ENCODE measurements at regions not wholly inside any gene's neighbourhood (a gene's known extent, or its start where the extent isn't known, plus 50 kb on each side); places are given as distances from the start of the nearest gene placed in this dataset.
"Not testable (repeated sequence)": the region's sequence is repeated elsewhere in the genome, so short reads cannot be mapped to it uniquely, and the experiment has no call there.

DNA sequence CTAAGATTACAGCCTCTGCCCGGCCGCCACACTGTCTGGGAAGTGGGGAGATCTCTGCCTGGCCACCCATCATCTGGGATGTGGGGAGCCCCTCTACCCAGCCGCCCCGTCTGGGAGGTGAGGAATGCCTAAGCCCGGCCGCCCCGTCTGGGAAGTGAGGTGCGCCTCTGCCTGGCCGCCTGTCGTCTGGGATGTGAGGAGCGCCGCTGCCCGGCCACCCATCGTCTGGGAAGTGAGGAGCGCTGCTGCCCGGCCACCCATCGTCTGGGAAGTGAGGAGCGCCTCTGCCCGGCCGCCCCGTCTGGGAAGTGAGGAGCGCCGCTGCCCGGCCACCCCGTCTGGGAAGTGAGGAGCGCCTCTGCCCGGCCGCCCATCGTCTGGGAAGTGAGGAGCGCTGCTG is 135.9 kb upstream of the PROKR2 start:
- not testable (repeated sequence) for DNase-seq

DNA sequence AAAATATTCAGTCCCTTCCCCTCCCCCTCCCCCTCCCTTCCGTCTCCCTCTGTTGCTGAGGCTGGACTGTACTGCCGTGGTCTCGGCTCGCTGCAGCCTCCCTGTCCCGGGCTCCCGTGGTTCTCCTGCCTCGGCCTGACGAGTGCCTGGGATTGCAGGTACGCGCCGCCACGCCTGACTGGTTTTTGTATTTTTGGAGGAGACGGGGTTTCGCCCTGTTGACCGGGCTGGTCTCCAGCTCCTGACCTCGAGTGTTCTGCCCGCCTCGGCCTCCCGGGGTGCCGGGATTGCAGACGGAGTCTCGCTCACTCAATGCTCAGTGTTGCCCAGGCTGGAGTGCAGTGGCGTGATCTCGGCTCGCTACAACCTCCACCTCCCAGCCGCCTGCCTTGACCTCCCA is 135.5 kb upstream of the PROKR2 start:
- not testable (repeated sequence) for DNase-seq

DNA sequence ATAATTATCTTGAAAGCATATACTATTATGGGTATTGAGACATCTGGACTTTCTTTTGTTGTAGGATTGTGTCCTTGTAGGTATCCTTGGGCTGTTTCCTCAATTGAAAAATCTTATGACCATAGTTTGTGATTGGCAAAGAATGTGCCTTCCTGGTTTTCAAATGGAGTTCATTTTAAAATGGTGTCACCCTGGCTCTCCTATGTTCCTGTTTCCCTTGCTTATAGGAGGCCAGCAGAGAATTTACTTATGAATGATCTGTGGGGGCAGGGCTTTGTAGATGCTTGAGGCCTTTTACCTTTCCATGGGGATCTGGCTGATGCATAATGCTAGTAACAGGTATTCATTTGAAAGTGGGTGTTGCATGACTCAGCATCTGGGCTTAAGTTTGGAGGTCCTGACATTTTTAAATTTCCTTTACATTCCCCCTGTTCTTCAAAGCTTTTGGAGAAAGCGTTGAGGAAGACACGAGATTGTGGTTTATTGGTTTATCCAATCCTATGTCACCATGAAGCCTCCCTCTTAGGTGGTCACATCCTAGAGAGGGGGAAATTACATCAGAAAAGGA is 135.0 kb upstream of the PROKR2 start:
- no peak for DNase-seq

DNA sequence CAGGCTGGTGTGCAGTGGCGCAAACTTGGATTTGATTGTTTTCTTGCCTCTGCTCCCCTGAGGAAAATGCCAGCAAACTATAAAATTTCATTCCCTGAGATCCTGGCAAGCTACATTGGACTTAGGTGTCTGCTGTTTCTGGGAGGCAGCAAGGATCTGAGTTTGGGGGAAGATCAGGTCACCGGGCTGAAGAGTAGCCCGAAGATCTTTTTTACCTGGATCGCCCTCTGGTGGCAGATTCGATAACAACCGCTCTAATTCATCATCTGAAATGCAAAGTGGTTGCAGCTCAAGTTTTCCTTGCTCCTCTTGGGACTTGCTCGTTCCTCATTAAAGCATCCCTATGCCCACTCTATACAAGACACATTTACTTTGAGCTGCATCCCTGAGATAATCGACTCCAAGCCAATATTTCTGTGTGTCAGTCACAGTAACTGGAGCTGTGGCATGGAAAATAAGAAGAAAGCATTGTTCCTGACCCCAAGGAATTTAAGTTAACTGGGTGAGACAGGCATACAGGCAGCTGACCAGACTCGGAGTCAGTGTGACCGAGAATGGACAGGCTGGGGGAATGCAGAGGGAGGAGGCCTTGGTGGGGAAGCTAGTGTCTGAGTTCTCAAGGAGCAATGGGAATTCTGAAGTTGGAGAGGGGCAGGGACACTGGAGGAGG is 131.8 kb upstream of the PROKR2 start:
- DNase-seq = peak; percentile 47

DNA sequence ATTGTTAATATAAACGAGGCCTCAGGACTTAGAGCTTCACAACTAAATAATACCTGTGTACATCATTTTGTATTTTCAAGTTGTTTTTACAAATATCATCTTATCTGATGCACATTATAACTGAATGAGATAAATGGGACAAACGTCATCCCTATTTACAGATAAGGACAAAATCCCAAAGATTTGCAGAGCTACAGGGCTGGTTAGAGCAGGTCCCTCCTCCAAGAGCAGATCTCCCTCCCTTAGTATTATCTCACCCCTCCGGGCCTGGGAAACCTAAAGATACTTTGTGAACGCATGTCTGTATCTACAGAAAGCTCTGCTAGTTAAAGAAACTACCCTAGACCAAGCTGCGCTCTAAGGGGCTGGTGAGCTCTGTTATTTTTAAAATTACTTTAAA is 130.4 kb upstream of the PROKR2 start:
- no peak for DNase-seq

DNA sequence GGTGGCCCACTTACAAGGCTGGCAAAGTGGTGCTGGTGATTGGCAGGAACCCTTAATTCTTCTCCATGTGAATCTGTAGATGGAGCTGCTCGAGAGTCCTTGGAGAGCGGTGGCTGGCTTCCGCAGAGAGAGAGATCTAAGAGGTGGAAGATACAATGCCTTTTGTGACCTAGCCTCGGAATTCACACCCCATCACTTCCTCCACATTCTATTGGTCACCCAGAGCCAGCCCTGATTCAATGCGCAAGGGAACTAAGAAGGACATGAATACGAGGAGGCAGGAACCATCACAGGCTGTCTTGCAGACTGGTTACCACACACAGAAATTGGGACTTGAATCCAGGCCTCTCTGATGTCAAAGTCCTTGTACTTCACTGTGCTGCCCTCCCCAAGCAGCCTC is 128.9 kb upstream of the PROKR2 start:
- no peak for DNase-seq

DNA sequence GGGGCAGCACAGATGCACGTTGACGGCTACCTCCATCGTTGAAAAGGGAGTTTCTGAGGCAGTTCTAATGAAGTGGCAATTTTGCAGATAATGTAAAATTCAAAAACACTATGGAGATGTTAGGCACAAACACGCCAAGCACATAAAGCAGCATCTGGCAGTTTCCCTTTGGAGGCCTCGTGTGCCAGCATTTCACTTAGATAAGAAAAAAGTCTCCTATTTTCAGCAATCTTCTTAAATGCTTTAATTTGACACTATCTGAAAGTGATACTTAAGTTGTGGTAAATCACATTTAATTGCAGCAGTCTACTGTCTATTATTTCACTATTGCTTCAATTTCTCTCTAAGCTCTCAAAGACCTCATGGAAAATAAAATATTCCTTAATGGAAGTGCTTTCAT is 125.3 kb upstream of the PROKR2 start:
- no peak for DNase-seq

DNA sequence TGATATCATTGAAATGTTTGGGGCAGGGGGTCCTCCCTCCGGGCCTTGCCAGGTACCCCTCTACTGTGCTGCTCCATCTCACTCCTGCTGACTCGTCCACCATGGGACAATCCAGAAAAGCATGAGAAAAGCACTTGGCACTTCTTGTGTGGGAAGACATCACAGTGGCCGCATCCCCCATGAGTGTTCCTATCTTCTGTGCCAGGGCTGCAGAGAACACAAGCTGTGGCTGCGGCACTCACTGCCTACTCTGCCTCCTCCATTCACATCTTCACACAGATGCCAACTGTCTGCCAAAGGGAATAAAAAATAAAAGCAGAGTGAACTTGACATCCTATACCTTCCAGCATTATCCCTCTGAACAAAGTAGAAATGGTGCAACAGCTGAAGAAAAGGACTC is 117.4 kb upstream of the PROKR2 start:
- no peak for DNase-seq

DNA sequence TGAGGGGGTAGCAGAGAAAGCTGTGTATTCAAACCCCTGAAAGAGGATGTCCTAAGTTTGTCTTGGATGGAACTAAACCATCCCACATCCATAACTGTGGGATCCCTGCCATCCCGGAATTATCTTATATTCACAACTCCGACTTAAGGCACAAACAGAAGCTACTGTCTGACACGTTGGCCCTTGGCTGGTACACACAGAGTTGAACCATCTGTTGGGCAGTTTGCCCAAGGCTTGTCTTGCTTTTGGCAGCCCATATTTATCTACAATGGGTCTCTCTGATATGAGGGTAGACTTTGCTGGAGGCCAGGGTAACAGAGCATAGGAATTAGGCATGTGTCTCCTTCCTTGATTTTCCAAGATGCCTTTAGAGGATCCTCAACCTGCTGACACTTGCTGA is 116.6 kb upstream of the PROKR2 start:
- DNase-seq = no peak

DNA sequence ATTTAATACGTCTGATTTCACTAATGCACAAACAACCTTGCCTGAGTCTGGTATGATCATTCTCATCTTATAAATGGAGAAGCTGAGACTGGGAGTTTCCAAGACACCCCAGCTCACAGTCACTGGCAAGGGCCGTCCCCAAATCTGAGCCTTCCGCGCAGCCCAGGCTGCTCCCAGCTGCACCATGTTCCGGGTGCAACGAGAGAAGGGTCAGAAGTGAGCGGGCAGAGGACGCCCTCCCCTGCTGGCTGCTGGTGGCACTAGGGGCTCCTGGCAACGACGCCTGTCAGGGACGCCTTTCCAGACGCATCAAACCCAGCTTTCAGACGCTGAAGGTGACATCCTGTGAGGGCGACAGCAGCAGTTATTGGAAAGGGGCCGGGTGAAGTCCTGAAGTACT is 115.3 kb upstream of the PROKR2 start:
- no peak for DNase-seq

DNA sequence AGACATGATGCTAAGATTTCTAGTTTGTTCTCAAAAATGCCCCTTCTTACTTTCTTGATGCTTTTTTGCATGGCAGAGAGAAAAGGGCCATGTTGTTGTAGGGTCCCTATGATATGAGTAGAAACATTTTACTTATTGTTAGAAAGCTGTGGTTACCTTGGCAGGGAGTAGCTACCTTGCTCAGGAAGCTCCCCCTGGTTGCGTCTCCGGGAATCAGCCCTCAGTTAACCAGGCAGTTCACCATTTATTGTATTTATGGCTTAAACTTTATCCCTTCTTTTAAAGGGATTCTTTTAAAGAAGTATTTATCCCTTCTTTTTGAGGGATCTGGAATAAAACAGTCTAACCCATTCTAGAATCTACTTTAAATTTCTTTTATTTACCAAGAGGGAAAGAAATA is 113.9 kb upstream of the PROKR2 start:
- DNase-seq = no peak

DNA sequence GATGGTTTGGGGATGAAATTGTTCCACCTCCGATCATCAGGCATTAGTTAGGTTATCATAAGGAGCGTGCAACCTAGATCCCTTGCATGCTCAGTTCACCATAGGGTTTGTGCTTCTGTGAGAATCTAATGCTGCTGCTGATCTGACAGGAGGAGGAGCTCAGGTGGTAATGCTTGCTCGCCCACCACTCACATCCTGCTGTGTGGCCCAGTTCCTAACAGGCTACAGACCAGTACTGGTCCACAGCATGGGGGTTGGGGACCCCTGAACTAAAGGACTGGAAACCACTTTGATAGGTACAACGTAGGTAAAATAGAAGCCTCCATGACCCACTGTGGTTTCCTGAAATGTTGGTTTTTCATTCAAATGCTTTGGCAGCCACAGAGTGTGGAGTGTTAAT is 109.3 kb upstream of the PROKR2 start:
- DNase-seq = no peak

DNA sequence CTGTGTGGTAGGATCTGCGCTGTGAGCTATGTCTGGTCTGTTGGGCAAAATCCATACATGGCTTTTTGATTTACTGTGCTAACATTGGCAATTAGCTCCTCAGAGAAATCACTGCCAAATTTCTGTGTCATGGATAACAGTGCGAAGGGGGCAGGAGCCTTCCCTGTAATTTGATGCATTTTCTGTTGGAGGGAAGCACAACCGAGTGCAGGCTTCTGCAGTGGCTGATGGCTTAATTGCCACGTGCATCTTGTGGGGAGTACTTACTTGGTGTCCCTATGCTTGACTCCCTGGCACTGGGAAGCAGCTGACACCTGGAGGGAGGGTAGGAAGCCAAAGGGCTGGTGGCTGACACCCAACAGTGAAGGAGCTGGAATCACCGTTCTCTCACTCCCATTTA is 99.3 kb upstream of the PROKR2 start:
- DNase-seq = no peak

DNA sequence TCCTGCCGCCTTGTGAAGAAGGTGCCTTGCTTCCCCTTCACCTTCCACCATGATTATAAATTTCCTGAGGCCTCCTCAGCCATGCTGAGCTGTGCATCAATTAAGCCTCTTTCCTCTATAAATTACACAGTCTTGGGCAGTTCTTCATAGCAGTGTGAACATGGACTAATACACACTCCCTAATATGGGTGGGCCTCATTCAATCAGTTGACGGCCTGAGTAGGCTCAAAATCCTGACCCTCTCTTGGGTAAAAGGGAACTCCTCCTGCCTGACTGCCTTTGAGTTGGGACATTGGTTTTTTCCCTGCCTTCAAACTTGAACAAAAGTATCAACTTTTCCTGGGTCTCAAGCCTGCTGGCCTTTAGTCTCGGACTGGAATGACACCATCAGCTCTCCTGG is 96.6 kb upstream of the PROKR2 start:
- no peak for DNase-seq

DNA sequence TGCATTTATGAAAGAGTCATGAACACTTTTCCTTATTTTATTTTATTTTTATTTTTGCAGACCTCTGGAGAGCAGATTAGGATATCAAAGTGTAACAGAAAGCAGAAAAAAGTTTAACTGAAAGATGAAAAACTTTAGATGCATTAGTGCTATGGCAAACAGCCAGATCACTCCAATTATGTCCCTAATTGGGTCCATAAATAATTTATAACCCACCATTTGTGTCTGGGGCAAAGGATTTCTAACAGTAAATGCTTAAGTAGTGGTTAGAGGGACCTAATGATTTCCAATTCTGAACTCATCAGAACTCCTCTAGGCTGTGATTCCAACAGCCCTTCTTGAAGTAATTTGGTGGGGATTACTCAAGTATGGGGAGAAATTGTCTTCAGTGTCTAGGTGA is 93.7 kb upstream of the PROKR2 start:
- DNase-seq = no peak

DNA sequence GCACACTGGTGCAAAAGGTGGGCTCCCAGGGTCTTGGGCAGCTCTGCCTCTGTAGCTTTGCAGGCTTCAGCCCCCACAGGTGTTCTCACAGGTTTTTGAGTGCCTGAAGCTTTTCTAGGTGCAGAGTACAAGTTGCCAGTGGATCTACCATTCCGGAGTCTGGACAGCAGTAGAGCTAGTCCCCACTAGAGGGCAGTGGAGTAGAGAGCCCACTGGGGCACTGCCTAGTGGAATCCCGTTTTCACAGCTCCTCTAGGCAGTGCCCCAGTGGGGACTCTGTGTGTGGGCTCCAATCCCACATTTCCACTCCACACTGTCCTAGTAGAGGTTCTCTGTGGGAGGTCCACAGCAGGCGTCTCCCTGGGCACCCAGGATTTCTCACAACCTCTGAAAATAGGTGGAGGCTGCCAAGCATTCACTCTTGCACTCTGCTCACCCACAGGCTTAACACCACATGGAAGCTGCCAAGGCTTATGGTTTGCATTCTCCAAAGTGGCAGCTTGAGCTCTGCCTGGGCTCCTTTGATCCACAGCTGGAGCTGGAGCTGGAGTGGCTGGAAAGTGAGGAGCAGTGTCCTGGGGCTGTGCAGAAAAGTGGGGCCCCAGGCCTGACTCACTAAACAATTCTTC is 86.3 kb upstream of the PROKR2 start:
- peak; percentile 23 for DNase-seq

DNA sequence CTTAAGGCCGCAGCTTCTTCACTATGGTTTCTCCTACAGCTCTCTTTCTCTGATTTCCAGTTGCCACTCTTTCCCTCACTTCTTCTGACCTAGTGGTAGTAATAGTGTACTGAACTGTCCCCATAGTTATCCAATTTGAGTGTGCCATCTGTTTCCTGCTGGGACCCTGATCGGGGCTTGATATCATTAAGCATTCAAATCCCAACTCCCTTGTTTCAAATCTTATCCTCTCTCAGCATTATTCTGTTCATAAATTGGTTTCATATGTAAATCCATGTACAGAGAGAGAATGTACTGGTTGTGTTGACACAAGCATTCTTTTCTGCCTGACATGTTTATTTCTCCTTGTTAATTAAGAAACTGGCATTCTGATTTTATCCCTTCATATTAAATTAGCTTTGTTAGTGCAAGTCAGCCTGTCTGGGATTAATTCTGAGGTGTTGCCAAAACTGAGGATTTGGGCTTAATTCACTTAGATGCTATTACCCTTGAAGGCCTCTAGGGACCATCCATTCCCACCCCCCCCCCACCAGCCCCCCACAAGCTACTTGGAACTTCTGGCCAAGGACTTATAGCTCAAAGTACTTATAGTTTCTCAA is 84.6 kb upstream of the PROKR2 start:
- DNase-seq = no peak

DNA sequence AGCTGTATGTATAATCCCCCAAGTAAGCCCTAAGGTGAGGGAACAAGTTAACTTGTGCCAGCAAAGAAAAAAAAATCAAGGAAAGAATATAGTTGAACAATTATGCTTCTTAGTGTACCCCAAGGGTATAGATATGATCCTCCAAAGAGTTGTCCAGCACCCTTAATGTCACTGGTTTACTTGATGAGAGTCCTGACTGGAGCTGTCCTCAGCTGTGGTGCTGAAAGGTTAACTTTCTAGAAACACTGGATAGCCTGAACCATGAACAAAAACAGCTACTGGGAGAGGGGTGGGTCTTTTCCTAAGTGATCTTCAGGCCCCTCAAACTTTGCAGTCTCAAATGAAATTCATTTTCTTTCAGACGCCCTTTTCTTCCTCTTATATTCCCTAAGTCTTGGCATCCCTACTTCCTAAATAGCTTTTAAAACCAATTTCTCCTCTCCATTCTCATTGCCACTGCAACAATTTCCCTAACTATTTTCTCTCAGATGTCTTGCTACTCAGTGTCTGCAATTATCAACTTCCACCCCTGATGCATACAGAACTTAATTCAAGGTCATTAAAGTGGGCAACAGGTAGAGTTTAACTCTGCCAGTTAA is 83.5 kb upstream of the PROKR2 start:
- no peak for DNase-seq

DNA sequence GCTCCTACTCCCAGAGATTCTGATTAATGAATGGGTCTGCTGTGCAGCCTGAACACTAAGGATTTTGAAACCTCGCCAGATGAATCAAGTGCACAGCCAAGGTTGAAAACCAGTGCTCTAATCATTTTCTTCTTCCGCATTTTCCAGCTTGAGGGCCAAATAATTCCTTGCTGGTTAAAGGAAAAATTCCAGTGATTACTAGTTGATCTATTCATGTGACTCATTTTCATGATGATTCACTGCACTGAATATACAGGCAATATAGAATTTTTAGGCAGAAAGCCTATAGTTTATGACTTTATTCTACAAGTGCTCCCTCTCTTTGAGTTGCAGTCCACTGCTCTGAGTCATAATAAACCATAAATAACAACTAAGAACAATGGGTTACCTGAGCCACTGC is 80.6 kb upstream of the PROKR2 start:
- no peak for DNase-seq

DNA sequence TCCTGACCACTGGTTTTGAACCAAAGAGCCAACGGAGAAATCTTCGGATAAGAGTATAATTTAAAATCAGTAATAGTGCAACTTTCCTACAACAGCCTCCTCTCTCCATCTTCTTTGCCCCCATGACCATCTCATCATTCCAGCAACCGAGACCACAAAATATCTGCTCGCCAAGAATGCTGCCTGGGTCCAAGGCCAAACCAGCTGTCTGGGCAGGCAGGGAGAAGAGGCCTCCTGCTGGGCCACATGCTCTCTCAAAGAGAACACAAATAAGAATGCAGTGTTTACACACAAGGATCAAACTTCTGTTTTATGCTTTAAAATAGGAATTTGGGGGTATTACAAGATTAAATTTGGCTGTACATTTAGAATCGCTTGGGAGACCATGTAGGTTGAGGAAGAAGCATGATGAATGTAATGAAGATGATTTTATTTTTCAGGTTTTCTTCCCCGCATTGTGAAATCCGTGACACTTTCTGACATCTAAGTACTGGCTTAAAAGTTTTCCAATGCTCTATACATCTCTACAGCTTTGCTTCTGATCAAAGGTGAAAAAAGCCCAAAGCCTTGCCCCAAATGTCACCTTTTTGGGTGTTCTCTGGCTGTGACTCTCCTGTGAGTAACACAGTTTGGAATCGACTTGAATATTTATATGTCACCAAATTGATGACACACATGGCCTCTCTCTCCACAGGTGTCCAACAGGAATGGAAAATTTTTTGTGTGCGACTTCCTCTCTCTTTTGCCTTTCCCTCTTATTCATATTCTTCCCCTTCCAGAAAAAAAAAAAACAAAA is 79.4 kb upstream of the PROKR2 start:
- DNase-seq = no peak

DNA sequence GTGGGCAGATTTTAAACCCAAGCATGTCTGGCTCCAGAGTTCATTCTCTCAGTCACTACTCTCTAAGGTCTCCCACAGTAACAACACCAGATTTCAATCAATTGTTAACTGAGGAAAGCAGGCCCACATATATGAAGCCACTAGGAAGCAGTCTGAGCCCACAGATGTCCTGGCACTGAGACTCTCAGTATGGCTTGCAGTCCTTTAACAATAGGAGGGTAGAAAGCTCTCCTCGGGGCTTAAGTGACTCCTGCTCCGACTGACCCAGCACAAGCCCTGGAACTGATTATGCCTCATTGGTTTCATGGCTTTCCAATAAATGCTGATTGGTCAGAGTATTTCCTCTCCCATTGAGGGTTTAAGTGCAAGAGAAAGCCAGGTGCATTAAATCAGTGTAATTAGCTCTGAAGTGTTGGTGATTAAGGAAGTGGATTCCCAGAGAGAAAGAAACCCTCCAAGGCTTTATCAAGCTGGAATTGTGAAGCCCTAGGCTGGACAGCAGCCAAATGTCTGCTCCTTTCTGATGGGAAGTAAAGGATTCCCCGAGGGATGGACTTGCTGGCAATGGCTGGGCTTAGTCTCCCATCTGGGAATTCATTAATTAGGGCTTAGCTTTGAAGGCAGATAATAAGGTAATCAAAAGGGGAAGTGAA is 76.6 kb upstream of the PROKR2 start:
- peak; percentile 94 for DNase-seq

DNA sequence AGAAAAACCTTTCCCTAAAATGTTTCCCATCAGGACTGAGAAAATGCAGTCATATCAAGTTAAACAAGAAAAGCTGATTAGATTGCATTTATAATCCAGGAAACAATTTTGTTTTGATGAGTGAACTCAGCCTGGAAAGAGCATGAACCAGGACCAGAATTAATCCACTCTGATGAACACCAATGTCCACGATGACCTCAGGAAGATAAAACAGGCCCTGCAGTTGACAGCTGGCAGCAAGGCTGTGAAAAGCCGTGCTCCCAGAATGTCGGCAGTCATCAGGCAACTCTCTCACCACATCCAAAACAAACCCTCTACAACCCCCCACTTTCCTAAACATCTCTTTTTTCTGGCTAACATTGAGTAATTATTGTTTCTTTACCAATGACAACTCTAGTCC is 74.0 kb upstream of the PROKR2 start:
- DNase-seq = no peak

DNA sequence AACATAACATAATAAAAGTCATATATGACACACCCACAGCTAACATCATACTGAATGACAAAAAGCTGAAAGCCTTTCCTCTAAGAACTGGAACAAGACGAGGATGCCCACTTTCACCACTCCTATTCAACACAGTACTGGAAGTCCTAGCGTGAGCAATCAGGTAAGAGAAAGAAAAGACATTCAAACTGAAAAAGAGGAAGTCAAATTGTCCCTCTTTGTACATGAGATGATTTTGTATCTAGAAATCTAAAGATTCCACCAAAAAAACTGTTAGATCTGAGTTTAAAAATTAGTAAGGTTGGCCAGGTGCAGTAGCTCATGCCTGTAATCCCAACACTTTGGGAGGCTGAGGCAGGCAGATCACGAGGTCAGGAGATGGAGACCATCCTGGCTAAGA is 70.1 kb upstream of the PROKR2 start:
- not testable (repeated sequence) for DNase-seq
